ENCODE measurements at regions not wholly inside any gene's neighbourhood (a gene's known extent, or its start where the extent isn't known, plus 50 kb on each side); places are given as distances from the start of the nearest gene placed in this dataset.

DNA sequence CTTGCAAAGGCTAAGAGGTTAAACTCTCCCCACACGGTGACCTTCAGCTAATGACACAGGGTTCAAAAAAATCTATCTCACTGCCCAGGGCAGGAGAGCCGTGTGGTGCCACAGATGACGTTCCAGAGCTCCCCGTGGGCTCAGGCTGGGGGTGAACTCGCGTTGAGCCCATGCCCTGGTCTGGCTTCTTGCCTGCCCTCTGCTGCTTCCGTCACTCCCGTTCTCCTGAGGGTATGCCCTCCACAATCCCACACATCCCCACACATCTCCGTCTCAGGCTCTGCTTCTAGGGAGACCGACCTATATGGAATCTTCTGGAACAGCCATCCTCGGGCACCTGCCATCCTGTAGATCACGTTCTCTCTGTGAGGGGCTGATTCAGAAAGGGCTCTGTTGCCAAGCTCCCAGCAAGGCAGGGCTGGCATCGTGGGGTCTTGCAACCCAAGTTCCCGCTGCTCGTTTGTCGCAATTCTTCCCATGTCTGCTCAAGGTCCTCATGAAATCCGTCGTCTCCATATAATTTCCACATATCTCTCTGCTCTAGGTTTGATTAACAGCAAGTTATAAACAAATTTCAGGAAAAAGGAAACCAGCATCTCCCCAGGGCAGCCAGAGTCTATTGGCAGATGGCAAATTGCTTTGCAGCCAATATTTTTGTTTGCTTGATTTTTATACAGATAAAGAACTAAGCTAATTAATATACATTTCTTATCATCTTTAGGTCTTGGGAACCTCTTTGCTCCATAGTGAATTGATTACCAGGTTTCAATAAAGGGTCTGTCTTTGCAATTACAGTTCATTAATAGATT, 278.2 kb downstream of the PTPRU start:
- no peak for TF ChIP-seq HNF4G (IDR thresholded peaks at IDR 0.05)
- TF ChIP-seq, protein P1, sequence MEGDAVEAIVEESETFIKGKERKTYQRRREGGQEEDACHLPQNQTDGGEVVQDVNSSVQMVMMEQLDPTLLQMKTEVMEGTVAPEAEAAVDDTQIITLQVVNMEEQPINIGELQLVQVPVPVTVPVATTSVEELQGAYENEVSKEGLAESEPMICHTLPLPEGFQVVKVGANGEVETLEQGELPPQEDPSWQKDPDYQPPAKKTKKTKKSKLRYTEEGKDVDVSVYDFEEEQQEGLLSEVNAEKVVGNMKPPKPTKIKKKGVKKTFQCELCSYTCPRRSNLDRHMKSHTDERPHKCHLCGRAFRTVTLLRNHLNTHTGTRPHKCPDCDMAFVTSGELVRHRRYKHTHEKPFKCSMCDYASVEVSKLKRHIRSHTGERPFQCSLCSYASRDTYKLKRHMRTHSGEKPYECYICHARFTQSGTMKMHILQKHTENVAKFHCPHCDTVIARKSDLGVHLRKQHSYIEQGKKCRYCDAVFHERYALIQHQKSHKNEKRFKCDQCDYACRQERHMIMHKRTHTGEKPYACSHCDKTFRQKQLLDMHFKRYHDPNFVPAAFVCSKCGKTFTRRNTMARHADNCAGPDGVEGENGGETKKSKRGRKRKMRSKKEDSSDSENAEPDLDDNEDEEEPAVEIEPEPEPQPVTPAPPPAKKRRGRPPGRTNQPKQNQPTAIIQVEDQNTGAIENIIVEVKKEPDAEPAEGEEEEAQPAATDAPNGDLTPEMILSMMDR (IDR thresholded peaks at IDR 0.05; ENCODE audit: low read depth, low read length, missing input control), result no peak
- TF ChIP-seq, protein P2, sequence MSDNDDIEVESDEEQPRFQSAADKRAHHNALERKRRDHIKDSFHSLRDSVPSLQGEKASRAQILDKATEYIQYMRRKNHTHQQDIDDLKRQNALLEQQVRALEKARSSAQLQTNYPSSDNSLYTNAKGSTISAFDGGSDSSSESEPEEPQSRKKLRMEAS (IDR thresholded peaks at IDR 0.05), result no peak
- TF ChIP-seq, protein P3, sequence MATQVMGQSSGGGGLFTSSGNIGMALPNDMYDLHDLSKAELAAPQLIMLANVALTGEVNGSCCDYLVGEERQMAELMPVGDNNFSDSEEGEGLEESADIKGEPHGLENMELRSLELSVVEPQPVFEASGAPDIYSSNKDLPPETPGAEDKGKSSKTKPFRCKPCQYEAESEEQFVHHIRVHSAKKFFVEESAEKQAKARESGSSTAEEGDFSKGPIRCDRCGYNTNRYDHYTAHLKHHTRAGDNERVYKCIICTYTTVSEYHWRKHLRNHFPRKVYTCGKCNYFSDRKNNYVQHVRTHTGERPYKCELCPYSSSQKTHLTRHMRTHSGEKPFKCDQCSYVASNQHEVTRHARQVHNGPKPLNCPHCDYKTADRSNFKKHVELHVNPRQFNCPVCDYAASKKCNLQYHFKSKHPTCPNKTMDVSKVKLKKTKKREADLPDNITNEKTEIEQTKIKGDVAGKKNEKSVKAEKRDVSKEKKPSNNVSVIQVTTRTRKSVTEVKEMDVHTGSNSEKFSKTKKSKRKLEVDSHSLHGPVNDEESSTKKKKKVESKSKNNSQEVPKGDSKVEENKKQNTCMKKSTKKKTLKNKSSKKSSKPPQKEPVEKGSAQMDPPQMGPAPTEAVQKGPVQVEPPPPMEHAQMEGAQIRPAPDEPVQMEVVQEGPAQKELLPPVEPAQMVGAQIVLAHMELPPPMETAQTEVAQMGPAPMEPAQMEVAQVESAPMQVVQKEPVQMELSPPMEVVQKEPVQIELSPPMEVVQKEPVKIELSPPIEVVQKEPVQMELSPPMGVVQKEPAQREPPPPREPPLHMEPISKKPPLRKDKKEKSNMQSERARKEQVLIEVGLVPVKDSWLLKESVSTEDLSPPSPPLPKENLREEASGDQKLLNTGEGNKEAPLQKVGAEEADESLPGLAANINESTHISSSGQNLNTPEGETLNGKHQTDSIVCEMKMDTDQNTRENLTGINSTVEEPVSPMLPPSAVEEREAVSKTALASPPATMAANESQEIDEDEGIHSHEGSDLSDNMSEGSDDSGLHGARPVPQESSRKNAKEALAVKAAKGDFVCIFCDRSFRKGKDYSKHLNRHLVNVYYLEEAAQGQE (IDR thresholded peaks at IDR 0.05), result no peak
- TF ChIP-seq RAD21 (IDR thresholded peaks at IDR 0.05), result no peak
